NB4 (cell line): ENCODE measurements at regions not wholly inside any gene's neighbourhood (a gene's known extent, or its start where the extent isn't known, plus 50 kb on each side); places are given as distances from the start of the nearest gene placed in this dataset.
A peak's percentile ranks its signal among the peaks of the same experiment; 100 is the strongest.

Source experiments
- DNase-seq: peaks from one replicate; pipeline ENCODE4 v3.0.0; 2010; ENCODE audit warnings: low read depth
- H3K4me3 ChIP-seq: one replicate; pipeline ENCODE4 v1.5.1; 2011; ENCODE audit warnings: mild to moderate bottlenecking, low read depth, low read length, moderate library complexity
- CTCF ChIP-seq: IDR thresholded peaks from one replicate; pipeline ENCODE4 v1.5.1; 2012; ENCODE audit warnings: low read depth, low read length
- MAX ChIP-seq: IDR thresholded peaks from 2 replicates; pipeline ENCODE4 v1.6.1; 2011; ENCODE audit warnings: low read depth, low read length
- MYC ChIP-seq: IDR thresholded peaks from 2 replicates; pipeline ENCODE4 v1.6.1; 2011; ENCODE audit warnings: low read depth, low read length
- POLR2A ChIP-seq: IDR thresholded peaks from 2 replicates; pipeline ENCODE4 v1.6.1; 2011; ENCODE audit warnings: mild to moderate bottlenecking; ENCODE audit not compliant: insufficient read length; ENCODE audit errors: extremely low read depth

GRCh38 chr10:123427165-123427786 is 238.9 kb upstream of the GPR26 start:
- peak; percentile 40; the same call in 1 of the 2 replicates for TF ChIP-seq MAX
- no peak for TF ChIP-seq POLR2A
- TF ChIP-seq MYC, result peak; percentile 39; the same call in 1 of the 2 replicates
- peak; percentile 15 for TF ChIP-seq CTCF
- peak; percentile 85 for DNase-seq
- H3K4me3 ChIP-seq, result no peak overlapping the region

- TF ChIP-seq MAX (no peak), CTCF (no peak), MYC (no peak), POLR2A (no peak)
- H3K4me3 ChIP-seq, result no peak overlapping the region
- no peak for DNase-seq
Observed at GRCh38 chr10:123428391-123428790, 237.8 kb upstream of the GPR26 start.

GRCh38 chr10:123429706-123430221 is 236.4 kb upstream of the GPR26 start:
- H3K4me3 ChIP-seq, result no peak overlapping the region
- no peak for DNase-seq
- TF ChIP-seq POLR2A, result no peak
- no peak for TF ChIP-seq MAX
- no peak for TF ChIP-seq CTCF
- no peak for TF ChIP-seq MYC

- DNase-seq, result no peak
- TF ChIP-seq MYC, result no peak
- TF ChIP-seq POLR2A, result no peak
- no peak for TF ChIP-seq MAX
- TF ChIP-seq CTCF, result no peak
- H3K4me3 ChIP-seq, result no peak overlapping the region
Observed at GRCh38 chr10:123433539-123433938, 232.6 kb upstream of the GPR26 start.

GRCh38 chr10:123434435-123435039 is 231.6 kb upstream of the GPR26 start:
- no peak overlapping the region for H3K4me3 ChIP-seq
- no peak for DNase-seq
- no peak for TF ChIP-seq MYC
- no peak for TF ChIP-seq MAX
- TF ChIP-seq CTCF, result no peak
- TF ChIP-seq POLR2A, result no peak
